ENCODE measurements at regions not wholly inside any gene's neighbourhood (a gene's known extent, or its start where the extent isn't known, plus 50 kb on each side); places are given as distances from the start of the nearest gene placed in this dataset.

DNA sequence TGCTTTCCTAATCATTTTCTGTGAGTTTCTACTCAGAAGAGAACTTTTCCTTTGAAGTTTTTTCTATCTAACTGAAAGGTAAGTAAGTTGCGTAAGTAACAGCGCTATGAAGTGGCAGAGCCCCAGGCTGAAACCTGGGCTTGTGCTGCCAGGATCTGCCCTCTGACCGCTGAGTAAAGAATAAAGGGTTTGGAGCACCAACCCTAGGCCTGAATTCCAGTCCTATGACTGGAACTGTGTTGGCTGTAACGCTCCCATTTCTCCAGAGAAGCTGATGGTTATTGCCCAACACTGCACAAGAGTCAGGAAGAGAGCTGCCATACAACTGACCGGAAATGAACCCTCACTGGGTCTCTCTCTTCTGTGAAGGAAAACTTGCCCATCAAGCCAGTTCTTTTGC is 87.0 kb downstream of the FOXB1 start:
- no peak overlapping the region for H3K27ac ChIP-seq (ENCODE audit: low read depth, low read length)
- CTCF ChIA-PET: interaction anchor here (1.2 kb wide), 1 partner anchor 12 kb away, joined by 3 read pairs; no protein-coding TSS in a partner anchor
- no TSS peak for BruUV-seq (replicated peaks)
- RAD21 ChIA-PET (ENCODE audit: low non-redundant PET in 1 of 2, low total read pairs in 2 of 2, uncharacterized antibody in 2 of 2, unreplicated experiment in 2 of 2): no interaction called here
- DNase-seq (ENCODE audit: low read depth, low spot score) (no peak), ATAC-seq (no peak)
- H3K79me2 ChIP-seq (ENCODE audit: insufficient read depth, low read length): no peaks in the 10 kb centered on the region
- H3K27me3 ChIP-seq (ENCODE audit: insufficient read depth, low read length): peaks cover 75% of the 10 kb centered on the region
- H3K36me3 ChIP-seq (ENCODE audit: control insufficient read depth in 1 of 2, insufficient read depth in 2 of 2, low read length in 2 of 2): no peaks in the 10 kb centered on the region
- intact Hi-C loops (cut with micrococcal nuclease): no loop called here
- H2AFZ ChIP-seq (ENCODE audit: low read depth, low read length, poor library complexity, severe bottlenecking): no peak overlapping the region
- no peak overlapping the region for H3K4me3 ChIP-seq (replicated peaks in 1 of 2; ENCODE audit: low read depth in 1 of 2, low read length in 2 of 2)
- no peaks in the 10 kb centered on the region for H3K9me3 ChIP-seq (ENCODE audit: control insufficient read depth in 1 of 2, insufficient read depth in 1 of 2, low read depth in 1 of 2, low read length in 2 of 2)
- no peaks in the 10 kb centered on the region for H3K9me2 ChIP-seq (ENCODE audit: insufficient read depth)
- no peaks in the 10 kb centered on the region for H4K20me1 ChIP-seq (ENCODE audit: insufficient read depth)
- no peaks in the 10 kb centered on the region for H3K4me1 ChIP-seq (ENCODE audit: control insufficient read depth in 1 of 2, insufficient read depth in 2 of 2, low read length in 2 of 2)
- TF ChIP-seq, protein P1, sequence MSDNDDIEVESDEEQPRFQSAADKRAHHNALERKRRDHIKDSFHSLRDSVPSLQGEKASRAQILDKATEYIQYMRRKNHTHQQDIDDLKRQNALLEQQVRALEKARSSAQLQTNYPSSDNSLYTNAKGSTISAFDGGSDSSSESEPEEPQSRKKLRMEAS (IDR thresholded peaks at IDR 0.05): no peak
- TF ChIP-seq ZNF274 (IDR thresholded peaks at IDR 0.05; ENCODE audit: low read depth, low read length) (no peak), SIN3A (IDR thresholded peaks at IDR 0.05; ENCODE audit: low read depth) (no peak)
- no peak overlapping the region for H3K9ac ChIP-seq (ENCODE audit: low read length)
- H3K4me2 ChIP-seq (ENCODE audit: low read length): no peak overlapping the region
- POLR2A ChIA-PET: no interaction called here

DNA sequence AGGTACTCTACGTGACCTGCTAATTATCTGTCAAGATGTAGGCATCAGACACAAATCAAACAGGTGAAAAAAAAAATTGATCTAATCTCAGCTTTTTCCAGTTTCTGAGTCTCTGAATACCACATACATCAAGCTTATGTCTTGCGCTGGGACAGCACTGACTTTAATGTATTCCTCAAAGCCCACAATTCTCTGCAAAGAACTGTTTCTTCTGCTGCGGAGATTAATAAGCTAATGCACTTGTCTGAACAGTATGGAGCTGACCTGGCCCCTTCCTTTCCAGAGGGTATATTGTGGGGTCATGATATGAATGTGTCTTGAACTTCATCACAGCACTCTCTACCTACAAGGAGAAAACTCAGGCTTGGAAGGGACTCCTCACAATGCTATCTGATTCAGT is 87.8 kb downstream of the FOXB1 start:
- Histone ChIP-seq H3K79me2 (ENCODE audit: insufficient read depth, low read length) (no peaks in the 10 kb centered on the region), H3K9ac (ENCODE audit: low read length) (no peak overlapping the region), H3K4me1 (ENCODE audit: control insufficient read depth in 1 of 2, insufficient read depth in 2 of 2, low read length in 2 of 2) (no peaks in the 10 kb centered on the region), H3K4me2 (ENCODE audit: low read length) (no peak overlapping the region), H3K27ac (ENCODE audit: low read depth, low read length) (no peak overlapping the region), H3K36me3 (ENCODE audit: control insufficient read depth in 1 of 2, insufficient read depth in 2 of 2, low read length in 2 of 2) (no peaks in the 10 kb centered on the region), H3K9me2 (ENCODE audit: insufficient read depth) (no peaks in the 10 kb centered on the region), H3K27me3 (ENCODE audit: insufficient read depth, low read length) (peaks cover 80% of the 10 kb centered on the region), H3K4me3 (replicated peaks in 1 of 2; ENCODE audit: low read depth in 1 of 2, low read length in 2 of 2) (no peak overlapping the region), H2AFZ (ENCODE audit: low read depth, low read length, poor library complexity, severe bottlenecking) (no peak overlapping the region), H4K20me1 (ENCODE audit: insufficient read depth) (no peaks in the 10 kb centered on the region), H3K9me3 (ENCODE audit: control insufficient read depth in 1 of 2, insufficient read depth in 1 of 2, low read depth in 1 of 2, low read length in 2 of 2) (no peaks in the 10 kb centered on the region)
- BruUV-seq (replicated peaks): no TSS peak
- DNase-seq (ENCODE audit: low read depth, low spot score) (no peak), ATAC-seq (no peak)
- intact Hi-C loops (cut with micrococcal nuclease): no loop called here
- ChIA-PET RAD21 (ENCODE audit: low non-redundant PET in 1 of 2, low total read pairs in 2 of 2, uncharacterized antibody in 2 of 2, unreplicated experiment in 2 of 2) (no interaction called here), CTCF (interaction anchor here (1.2 kb wide), 1 partner anchor 13 kb away, joined by 3 read pairs; no protein-coding TSS in a partner anchor), POLR2A (no interaction called here)
- no peak for TF ChIP-seq SIN3A (IDR thresholded peaks at IDR 0.05; ENCODE audit: low read depth)

All from HCT116 (cell line).